A549 (cell line): ENCODE measurements at regions not wholly inside any gene's neighbourhood (a gene's known extent, or its start where the extent isn't known, plus 50 kb on each side); places are given as distances from the start of the nearest gene placed in this dataset.

ENCODE experiments used
- ATAC-seq, 2 experiments: fragments of 200-7000 bp in 1 of 2; fragments of >200 bp in 1 of 2; cut with Nextera tagmentation in 1 of 2; cut with Tn5 transposase in 1 of 2; 3 replicates each; pipeline versions ENCODE4 v1.8.0 to v1.9.1; 2018 to 2020; ENCODE audit warnings: mild to moderate bottlenecking in 1 of 2, moderate library complexity in 1 of 2
- CTCF ChIA-PET: fragments of 300-600 bp; sonication (Branson Sonifier 250); formaldehyde crosslinking; extraction: SDS; loops from one replicate; lab custom pipeline; 2021; ENCODE audit warnings: antibody characterized with exemption, inconsistent platforms; lab: Yijun Ruan, JAX
- POLR2A ChIA-PET: fragments of 350-600 bp; formaldehyde crosslinking; extraction: SDS; loops from one replicate; lab custom pipeline; 2021; ENCODE audit warnings: antibody characterized with exemption, inconsistent platforms; lab: Yijun Ruan, JAX
- DNase-seq, 2 experiments: peaks; one replicate each; pipeline versions ENCODE4 v3.0.0 to v3.0.0-alpha.2; 2011 to 2016; ENCODE audit warnings: low read depth in 1 of 2, low spot score in 1 of 2
- FAIRE-seq: peaks from 2 replicates; lab custom pipeline; 2011; peaks lifted over from hg19 to GRCh38; lab: Jason Lieb, UNC
- H3K27ac ChIP-seq, 2 experiments: fragments of >200 bp; sonication (Bioruptor Twin); formaldehyde crosslinking; 3 replicates each; pipeline ENCODE4 v1.5.1; 2016 to 2017
- H3K4me1 ChIP-seq: fragments of >200 bp; sonication (Bioruptor Twin); formaldehyde crosslinking; 3 replicates; pipeline ENCODE4 v1.6.1; 2016
- H3K4me2 ChIP-seq: fragments of >200 bp; sonication (Bioruptor Twin); formaldehyde crosslinking; 3 replicates; pipeline ENCODE4 v1.6.1; 2016
- H3K4me3 ChIP-seq: fragments of >200 bp; sonication (Bioruptor Twin); formaldehyde crosslinking; 3 replicates; pipeline ENCODE4 v1.5.1; 2016
- H3K9me3 ChIP-seq: fragments of >200 bp; sonication (Bioruptor Twin); formaldehyde crosslinking; 3 replicates; pipeline ENCODE4 v1.6.1; 2016
- CBX2 ChIP-seq: fragments of 200-600 bp; sonication (generic); IDR thresholded peaks from 2 replicates; pipeline ENCODE4 v1.6.1; 2016; ENCODE audit warnings: low read depth, mild to moderate bottlenecking, borderline replicate concordance
- CBX8 ChIP-seq: fragments of 200-600 bp; sonication (generic); IDR thresholded peaks from 2 replicates; pipeline ENCODE4 v1.6.1; 2016
- CEBPB ChIP-seq, 2 experiments: fragments of >200 bp in 1 of 2; sonication (Bioruptor Twin) in 1 of 2; formaldehyde crosslinking in 1 of 2; IDR thresholded peaks; 2 replicates each; pipeline ENCODE4 v1.6.1; 2012 to 2016
- ESRRA ChIP-seq: fragments of 150-350 bp; IDR thresholded peaks from 2 replicates; pipeline ENCODE4 v1.6.1; 2014; ENCODE audit warnings: mild to moderate bottlenecking, low read length, borderline replicate concordance
- FOSB ChIP-seq: fragments of 250-450 bp; sonication (Bioruptor Pico); IDR thresholded peaks from 2 replicates; pipeline ENCODE4 v1.5.0; 2020; ENCODE audit warnings: mild to moderate bottlenecking, moderate library complexity
- FOSL2 ChIP-seq, 2 experiments: fragments of 450-650 bp in 1 of 2; fragments of >200 bp in 1 of 2; sonication (Bioruptor Twin) in 1 of 2; formaldehyde crosslinking; IDR thresholded peaks; 2 replicates each; pipeline versions ENCODE4 v1.5.0 to v1.6.1; 2016 to 2020; ENCODE audit warnings: mild to moderate bottlenecking in 1 of 2, moderate library complexity in 1 of 2
- GATA3 ChIP-seq: IDR thresholded peaks from 2 replicates; pipeline ENCODE4 v1.6.1; 2012; ENCODE audit warnings: borderline replicate concordance
- HOXA7 ChIP-seq: fragments of 250-450 bp; sonication (Bioruptor Pico); IDR thresholded peaks from 2 replicates; pipeline ENCODE4 v1.5.0; 2020; ENCODE audit warnings: mild to moderate bottlenecking, moderate library complexity
- HOXB13 ChIP-seq: fragments of 250-450 bp; sonication (Bioruptor Pico); IDR thresholded peaks from 2 replicates; pipeline ENCODE4 v1.5.0; 2020; ENCODE audit warnings: low read depth, mild to moderate bottlenecking, moderate library complexity
- HOXB5 ChIP-seq: fragments of 250-450 bp; sonication (Bioruptor Pico); IDR thresholded peaks from 2 replicates; pipeline ENCODE4 v1.5.0; 2020; ENCODE audit warnings: mild to moderate bottlenecking, moderate library complexity
- JUN ChIP-seq, 2 experiments: fragments of >200 bp; sonication (Bioruptor Twin); formaldehyde crosslinking; IDR thresholded peaks; 2 replicates in 1 of 2; 3 replicates in 1 of 2; pipeline ENCODE4 v1.6.1; 2016 to 2017
- KDM1A ChIP-seq: fragments of 200-600 bp; sonication (generic); IDR thresholded peaks from 2 replicates; pipeline ENCODE4 v1.6.1; 2016; ENCODE audit warnings: low read depth, mild to moderate bottlenecking
- PHF8 ChIP-seq: fragments of 200-600 bp; sonication (generic); IDR thresholded peaks from 2 replicates; pipeline ENCODE4 v1.6.1; 2016; ENCODE audit warnings: low read depth, mild to moderate bottlenecking, antibody characterized with exemption, moderate library complexity, borderline replicate concordance
- POLR2A ChIP-seq: IDR thresholded peaks from 2 replicates; pipeline ENCODE4 v1.6.1; 2012; ENCODE audit warnings: mild to moderate bottlenecking, low read length
- RCOR1 ChIP-seq: fragments of 150-350 bp; IDR thresholded peaks from 2 replicates; pipeline ENCODE4 v1.6.1; 2014; ENCODE audit warnings: antibody characterized with exemption, low read length, low read depth
- RNF2 ChIP-seq: fragments of 200-600 bp; sonication (generic); IDR thresholded peaks from 2 replicates; pipeline ENCODE4 v1.6.1; 2016; ENCODE audit warnings: low read depth, mild to moderate bottlenecking, antibody characterized with exemption, moderate library complexity, borderline replicate concordance
- TFCP2L1 ChIP-seq: fragments of 250-450 bp; sonication (Bioruptor Pico); IDR thresholded peaks from 2 replicates; pipeline ENCODE4 v1.5.0; 2021; ENCODE audit warnings: mild to moderate bottlenecking
- ZC3H11A ChIP-seq: fragments of 450-650 bp; IDR thresholded peaks from 2 replicates; pipeline ENCODE4 v1.6.1; 2014; ENCODE audit warnings: antibody characterized with exemption, mild to moderate bottlenecking
- ZFP36 ChIP-seq: fragments of 450-650 bp; IDR thresholded peaks from 2 replicates; pipeline ENCODE4 v1.6.1; 2014; ENCODE audit warnings: borderline replicate concordance; ENCODE audit not compliant: partially characterized antibody
- ZSCAN20 ChIP-seq: fragments of 250-450 bp; sonication (Bioruptor Pico); IDR thresholded peaks from 2 replicates; pipeline ENCODE4 v1.8.0; 2022; ENCODE audit warnings: mild to moderate bottlenecking, moderate library complexity
- WGBS: methylation state at CpG from one replicate; pipeline ENCODE4 v1.1.6; 2017; ENCODE audit errors: missing lambda C conversion rate; 5-methylcytosine and 5-hydroxymethylcytosine counted together
- TF ChIP-seq, protein P1 (sequence below): fragments of >200 bp; sonication (Bioruptor Twin); formaldehyde crosslinking; IDR thresholded peaks from 3 replicates; pipeline ENCODE4 v1.5.1; 2016
- TF ChIP-seq, protein P2 (sequence below): IDR thresholded peaks from 2 replicates; pipeline ENCODE4 v1.6.1; 2012
- TF ChIP-seq, protein P3 (sequence below): fragments of >200 bp; sonication (Bioruptor Twin); formaldehyde crosslinking; IDR thresholded peaks from 3 replicates; pipeline ENCODE4 v1.6.1; 2016
- TF ChIP-seq, protein P4 (sequence below): IDR thresholded peaks from 2 replicates; pipeline ENCODE4 v1.6.1; 2012; ENCODE audit warnings: low read depth, borderline replicate concordance
- TF ChIP-seq, protein P5 (sequence below): fragments of 250-450 bp; sonication (Bioruptor Pico); IDR thresholded peaks from 2 replicates; pipeline ENCODE4 v1.5.0; 2021; ENCODE audit warnings: mild to moderate bottlenecking, moderate library complexity, borderline replicate concordance

DNA sequence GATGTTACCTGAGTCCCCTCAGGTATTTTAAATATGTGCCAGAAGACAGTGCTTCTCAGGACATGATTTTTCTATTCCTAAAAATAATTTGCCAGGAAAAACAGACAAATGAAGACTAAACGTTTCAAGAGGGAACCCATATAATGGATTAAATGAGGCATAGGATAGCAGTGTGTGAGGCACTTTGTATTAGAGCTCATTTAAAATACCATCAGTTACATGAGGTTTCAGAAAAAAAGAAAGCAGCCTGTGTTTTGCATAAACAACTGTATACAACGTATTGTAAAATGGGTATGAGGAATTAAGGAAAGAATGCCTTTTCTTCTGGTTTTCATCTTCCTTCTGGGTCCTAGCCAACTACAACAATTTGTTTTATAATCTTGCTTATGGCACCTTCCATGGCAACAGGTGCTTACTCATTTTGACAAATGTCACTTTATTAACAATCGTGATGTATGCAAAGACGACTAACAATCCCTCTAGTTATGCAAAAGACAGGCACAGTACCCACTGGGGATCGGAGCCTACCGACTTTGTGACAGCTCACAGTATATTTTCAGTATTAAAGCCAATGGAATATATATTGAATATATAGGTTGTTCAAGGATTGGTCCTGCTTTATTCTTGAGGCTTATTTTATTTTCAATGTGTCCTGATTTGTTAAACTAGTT, 231.6 kb upstream of the ZNF717 start:
- CTCF ChIA-PET: no interaction called here
- H3K4me2 ChIP-seq: no peak overlapping the region
- H3K4me1 ChIP-seq: no peaks in the 10 kb centered on the region
- H3K9me3 ChIP-seq: peaks cover 10% of the 10 kb centered on the region; the same call in 2 of the 3 replicates
- DNase-seq (no peak), FAIRE-seq (no peak), ATAC-seq (no peak)
- TF ChIP-seq HOXB13 (CRISPR knock-in tag): no peak
- 3% methylated on average over 6 of the region's 6 CpGs for WGBS
- no peak overlapping the region for H3K27ac ChIP-seq
- no peak overlapping the region for H3K4me3 ChIP-seq
- POLR2A ChIA-PET: no interaction called here

DNA sequence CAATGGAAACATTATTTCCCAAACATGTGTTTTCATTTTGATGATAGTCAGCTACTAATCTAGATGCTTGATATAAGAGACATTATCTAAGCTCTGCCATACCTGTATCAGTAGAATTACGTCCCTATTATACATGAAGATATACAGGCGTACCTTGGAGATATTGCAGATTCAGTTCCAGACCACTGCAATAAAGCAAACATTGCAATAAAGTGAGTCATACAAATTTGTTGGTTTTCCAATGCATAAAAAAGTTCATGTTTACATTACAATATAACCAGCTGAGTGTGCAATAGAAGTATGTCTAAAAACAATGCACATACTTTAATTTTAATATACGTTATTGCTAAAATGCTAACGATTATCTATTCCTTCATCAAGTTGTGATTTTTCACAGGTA, 236.0 kb upstream of the ZNF717 start:
- no peaks in the 10 kb centered on the region for H3K4me1 ChIP-seq
- ATAC-seq: no peak
- under 1% methylated on average over 4 of the region's 4 CpGs for WGBS
- no peak overlapping the region for H3K27ac ChIP-seq
- no peak overlapping the region for H3K4me3 ChIP-seq
- FAIRE-seq: no peak
- H3K9me3 ChIP-seq: no peaks in the 10 kb centered on the region; the same call in 2 of the 3 replicates
- ChIA-PET POLR2A (no interaction called here), CTCF (no interaction called here)
- DNase-seq: no peak
- H3K4me2 ChIP-seq: no peak overlapping the region
- TF ChIP-seq ZFP36 (no peak), POLR2A (no peak), PHF8 (no peak), CBX2 (no peak), HOXB5 (no peak), ZSCAN20 (CRISPR knock-in tag) (no peak), HOXA7 (CRISPR knock-in tag) (no peak), FOSL2 (IDR thresholded peaks at IDR 0.05) (no peak), FOSL2 (CRISPR knock-in tag; IDR thresholded peaks at IDR 0.05) (no peak), ZC3H11A (no peak), CEBPB (IDR thresholded peaks at IDR 0.05) (no peak)

DNA sequence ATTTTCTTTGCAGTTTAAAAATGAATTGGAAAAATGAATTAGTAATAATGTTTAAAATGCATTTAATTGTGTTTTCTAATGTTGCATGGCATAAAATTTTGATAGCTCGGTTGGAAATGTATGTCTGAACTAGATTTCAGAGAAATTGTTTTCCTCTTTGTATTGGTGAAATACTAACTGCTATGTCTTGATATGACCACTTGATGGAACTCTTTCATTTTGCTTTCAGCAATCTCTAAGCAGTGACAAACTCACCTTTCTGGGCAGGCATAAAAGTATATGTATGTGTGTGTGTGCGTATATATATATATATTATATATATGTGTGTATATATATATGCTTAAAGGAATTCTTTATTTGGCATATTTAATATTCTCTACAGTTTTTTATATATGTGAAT, 239.3 kb upstream of the ZNF717 start:
- ChIA-PET CTCF (interaction anchor here (1.3 kb wide), 1 partner anchor 14 kb away, joined by 3 read pairs; no protein-coding TSS in a partner anchor), POLR2A (no interaction called here)
- Histone ChIP-seq H3K4me2 (no peak overlapping the region), H3K27ac (no peak overlapping the region), H3K4me3 (no peak overlapping the region), H3K4me1 (no peaks in the 10 kb centered on the region), H3K9me3 (no peaks in the 10 kb centered on the region; the same call in 2 of the 3 replicates)
- 12% methylated on average over 2 of the region's 2 CpGs for WGBS
- no peak for TF ChIP-seq FOSB (CRISPR knock-in tag)
- TF ChIP-seq CBX2: no peak
- TF ChIP-seq, protein P1, sequence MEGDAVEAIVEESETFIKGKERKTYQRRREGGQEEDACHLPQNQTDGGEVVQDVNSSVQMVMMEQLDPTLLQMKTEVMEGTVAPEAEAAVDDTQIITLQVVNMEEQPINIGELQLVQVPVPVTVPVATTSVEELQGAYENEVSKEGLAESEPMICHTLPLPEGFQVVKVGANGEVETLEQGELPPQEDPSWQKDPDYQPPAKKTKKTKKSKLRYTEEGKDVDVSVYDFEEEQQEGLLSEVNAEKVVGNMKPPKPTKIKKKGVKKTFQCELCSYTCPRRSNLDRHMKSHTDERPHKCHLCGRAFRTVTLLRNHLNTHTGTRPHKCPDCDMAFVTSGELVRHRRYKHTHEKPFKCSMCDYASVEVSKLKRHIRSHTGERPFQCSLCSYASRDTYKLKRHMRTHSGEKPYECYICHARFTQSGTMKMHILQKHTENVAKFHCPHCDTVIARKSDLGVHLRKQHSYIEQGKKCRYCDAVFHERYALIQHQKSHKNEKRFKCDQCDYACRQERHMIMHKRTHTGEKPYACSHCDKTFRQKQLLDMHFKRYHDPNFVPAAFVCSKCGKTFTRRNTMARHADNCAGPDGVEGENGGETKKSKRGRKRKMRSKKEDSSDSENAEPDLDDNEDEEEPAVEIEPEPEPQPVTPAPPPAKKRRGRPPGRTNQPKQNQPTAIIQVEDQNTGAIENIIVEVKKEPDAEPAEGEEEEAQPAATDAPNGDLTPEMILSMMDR: no peak
- TF ChIP-seq JUN (IDR thresholded peaks at IDR 0.05): no peak
- TF ChIP-seq HOXA7 (CRISPR knock-in tag): no peak
- TF ChIP-seq ESRRA: no peak
- no peak for TF ChIP-seq CBX8
- no peak for TF ChIP-seq KDM1A
- no peak for TF ChIP-seq GATA3
- TF ChIP-seq RCOR1: no peak
- TF ChIP-seq, protein P2, sequence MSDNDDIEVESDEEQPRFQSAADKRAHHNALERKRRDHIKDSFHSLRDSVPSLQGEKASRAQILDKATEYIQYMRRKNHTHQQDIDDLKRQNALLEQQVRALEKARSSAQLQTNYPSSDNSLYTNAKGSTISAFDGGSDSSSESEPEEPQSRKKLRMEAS: no peak
- TF ChIP-seq, protein P3, sequence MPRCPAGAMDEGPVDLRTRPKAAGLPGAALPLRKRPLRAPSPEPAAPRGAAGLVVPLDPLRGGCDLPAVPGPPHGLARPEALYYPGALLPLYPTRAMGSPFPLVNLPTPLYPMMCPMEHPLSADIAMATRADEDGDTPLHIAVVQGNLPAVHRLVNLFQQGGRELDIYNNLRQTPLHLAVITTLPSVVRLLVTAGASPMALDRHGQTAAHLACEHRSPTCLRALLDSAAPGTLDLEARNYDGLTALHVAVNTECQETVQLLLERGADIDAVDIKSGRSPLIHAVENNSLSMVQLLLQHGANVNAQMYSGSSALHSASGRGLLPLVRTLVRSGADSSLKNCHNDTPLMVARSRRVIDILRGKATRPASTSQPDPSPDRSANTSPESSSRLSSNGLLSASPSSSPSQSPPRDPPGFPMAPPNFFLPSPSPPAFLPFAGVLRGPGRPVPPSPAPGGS: no peak
- TF ChIP-seq RNF2: no peak
- TF ChIP-seq, protein P4, sequence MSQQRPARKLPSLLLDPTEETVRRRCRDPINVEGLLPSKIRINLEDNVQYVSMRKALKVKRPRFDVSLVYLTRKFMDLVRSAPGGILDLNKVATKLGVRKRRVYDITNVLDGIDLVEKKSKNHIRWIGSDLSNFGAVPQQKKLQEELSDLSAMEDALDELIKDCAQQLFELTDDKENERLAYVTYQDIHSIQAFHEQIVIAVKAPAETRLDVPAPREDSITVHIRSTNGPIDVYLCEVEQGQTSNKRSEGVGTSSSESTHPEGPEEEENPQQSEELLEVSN: no peak
- TF ChIP-seq, protein P5, sequence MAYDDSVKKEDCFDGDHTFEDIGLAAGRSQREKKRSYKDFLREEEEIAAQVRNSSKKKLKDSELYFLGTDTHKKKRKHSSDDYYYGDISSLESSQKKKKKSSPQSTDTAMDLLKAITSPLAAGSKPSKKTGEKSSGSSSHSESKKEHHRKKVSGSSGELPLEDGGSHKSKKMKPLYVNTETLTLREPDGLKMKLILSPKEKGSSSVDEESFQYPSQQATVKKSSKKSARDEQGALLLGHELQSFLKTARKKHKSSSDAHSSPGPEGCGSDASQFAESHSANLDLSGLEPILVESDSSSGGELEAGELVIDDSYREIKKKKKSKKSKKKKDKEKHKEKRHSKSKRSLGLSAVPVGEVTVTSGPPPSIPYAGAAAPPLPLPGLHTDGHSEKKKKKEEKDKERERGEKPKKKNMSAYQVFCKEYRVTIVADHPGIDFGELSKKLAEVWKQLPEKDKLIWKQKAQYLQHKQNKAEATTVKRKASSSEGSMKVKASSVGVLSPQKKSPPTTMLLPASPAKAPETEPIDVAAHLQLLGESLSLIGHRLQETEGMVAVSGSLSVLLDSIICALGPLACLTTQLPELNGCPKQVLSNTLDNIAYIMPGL (CRISPR knock-in tag): no peak
- TF ChIP-seq CEBPB (IDR thresholded peaks at IDR 0.05): no peak
- no peak for TF ChIP-seq TFCP2L1 (CRISPR knock-in tag)
- peak in 1 of 2 experiments; percentile 5 for DNase-seq
- no peak for FAIRE-seq
- no peak for ATAC-seq
